Nephron progenitor cell (in vitro differentiated cells): ENCODE measurements at regions not wholly inside any gene's neighbourhood (a gene's known extent, or its start where the extent isn't known, plus 50 kb on each side); places are given as distances from the start of the nearest gene placed in this dataset.
"Not testable (repeated sequence)": the region's sequence is repeated elsewhere in the genome, so short reads cannot be mapped to it uniquely, and the experiment has no call there.

Experiments
- DNase-seq: peaks from one replicate; pipeline ENCODE4 v3.0.0; 2021
- H3K27ac Mint-ChIP-seq: 2 replicates; pipeline ENCODE4 v1.8.0; 2021; ENCODE audit warnings: mild to moderate bottlenecking, moderate library complexity, mixed read lengths
- H3K27me3 Mint-ChIP-seq: 2 replicates; pipeline ENCODE4 v1.8.0; 2021; ENCODE audit warnings: mild to moderate bottlenecking, low read depth, mixed read lengths; ENCODE audit not compliant: poor library complexity
- H3K36me3 Mint-ChIP-seq: 2 replicates; pipeline ENCODE4 v1.8.0; 2021; ENCODE audit warnings: low read depth, mixed read lengths
- H3K4me1 Mint-ChIP-seq: 2 replicates; pipeline ENCODE4 v1.8.0; 2021; ENCODE audit warnings: mixed read lengths
- H3K4me3 Mint-ChIP-seq: 2 replicates; pipeline ENCODE4 v1.8.0; 2021; ENCODE audit warnings: mild to moderate bottlenecking, moderate library complexity, mixed read lengths
- H3K9me3 Mint-ChIP-seq: 2 replicates; pipeline ENCODE4 v1.8.0; 2021; ENCODE audit warnings: mild to moderate bottlenecking, moderate library complexity, mixed read lengths
- CTCF ChIP-seq: fragments of 200-600 bp; sonication (generic); IDR thresholded peaks from 2 replicates; pipeline ENCODE4 v1.5.0; 2021; ENCODE audit warnings: antibody characterized with exemption

GRCh38 chr2:239647052-239647819 lies 246.4 kb upstream of the HDAC4 start:
- Mint-ChIP-seq H3K27ac (no peak overlapping the region), H3K36me3 (peaks cover 5% of the 10 kb centered on the region), H3K4me3 (no peak overlapping the region), H3K9me3 (peaks cover 42% of the 10 kb centered on the region), H3K27me3 (peaks cover 16% of the 10 kb centered on the region), H3K4me1 (peaks cover 6% of the 10 kb centered on the region)
- no peak for DNase-seq
- no peak for TF ChIP-seq CTCF

- H3K4me3 Mint-ChIP-seq, result no peak overlapping the region
- TF ChIP-seq CTCF, result no peak
- H3K27ac Mint-ChIP-seq, result peak overlapping the region; percentile 11
- H3K9me3 Mint-ChIP-seq, result peaks cover 34% of the 10 kb centered on the region
- H3K36me3 Mint-ChIP-seq, result peaks cover 5% of the 10 kb centered on the region
- peaks cover 16% of the 10 kb centered on the region for H3K27me3 Mint-ChIP-seq
- peaks cover 6% of the 10 kb centered on the region for H3K4me1 Mint-ChIP-seq
- no peak for DNase-seq
Observed at GRCh38 chr2:239646184-239646583, 245.4 kb upstream of the HDAC4 start.

GRCh38 chr2:239644594-239644993 lies 243.8 kb upstream of the HDAC4 start:
- H3K4me3 Mint-ChIP-seq, H3K36me3 Mint-ChIP-seq, H3K27ac Mint-ChIP-seq, DNase-seq, H3K4me1 Mint-ChIP-seq: not testable (repeated sequence)
- Mint-ChIP-seq H3K9me3 (peaks cover 22% of the 10 kb centered on the region), H3K27me3 (peaks cover 16% of the 10 kb centered on the region)

GRCh38 chr2:239644011-239644410 lies 243.2 kb upstream of the HDAC4 start:
- Mint-ChIP-seq H3K9me3 (peaks cover 20% of the 10 kb centered on the region), H3K4me1 (peaks cover 6% of the 10 kb centered on the region), H3K27me3 (peaks cover 16% of the 10 kb centered on the region), H3K27ac (no peak overlapping the region), H3K4me3 (no peak overlapping the region), H3K36me3 (no peaks in the 10 kb centered on the region)
- TF ChIP-seq CTCF, result no peak
- peak; percentile 48 for DNase-seq

- Mint-ChIP-seq H3K4me1 (no peaks in the 10 kb centered on the region), H3K4me3 (no peak overlapping the region), H3K27ac (no peak overlapping the region), H3K36me3 (no peaks in the 10 kb centered on the region), H3K27me3 (peaks cover 13% of the 10 kb centered on the region), H3K9me3 (peaks cover 7% of the 10 kb centered on the region)
- DNase-seq, result no peak
- TF ChIP-seq CTCF, result no peak
Observed at GRCh38 chr2:239642406-239643004, 241.7 kb upstream of the HDAC4 start.

- not testable (repeated sequence) for H3K4me1 Mint-ChIP-seq, H3K4me3 Mint-ChIP-seq, DNase-seq, H3K9me3 Mint-ChIP-seq, H3K27ac Mint-ChIP-seq, H3K36me3 Mint-ChIP-seq
- H3K27me3 Mint-ChIP-seq, result peaks cover 13% of the 10 kb centered on the region
Observed at GRCh38 chr2:239641904-239642303, 241.1 kb upstream of the HDAC4 start.
